Mesothelial cell of epicardium (in vitro differentiated cells): ENCODE measurements at regions not wholly inside any gene's neighbourhood (a gene's known extent, or its start where the extent isn't known, plus 50 kb on each side); places are given as distances from the start of the nearest gene placed in this dataset.

ENCODE experiments used
- DNase-seq, 2 experiments: peaks; one replicate each; pipeline ENCODE4 v3.0.0; 2021; ENCODE audit warnings: low spot score in 2 of 2; ENCODE audit not compliant: unreplicated experiment in 2 of 2
- H3K27ac Mint-ChIP-seq: 2 replicates; pipeline ENCODE4 v1.8.0; 2021; ENCODE audit warnings: mixed read lengths
- H3K27me3 Mint-ChIP-seq: 2 replicates; pipeline ENCODE4 v1.8.0; 2021; ENCODE audit warnings: low read depth, mixed read lengths
- H3K36me3 Mint-ChIP-seq: 2 replicates; pipeline ENCODE4 v1.8.0; 2021; ENCODE audit warnings: mixed read lengths
- H3K4me1 Mint-ChIP-seq: 2 replicates; pipeline ENCODE4 v1.8.0; 2021; ENCODE audit warnings: mixed read lengths
- H3K4me3 Mint-ChIP-seq: 2 replicates; pipeline ENCODE4 v1.8.0; 2021; ENCODE audit warnings: mild to moderate bottlenecking, moderate library complexity, mixed read lengths
- H3K9me3 Mint-ChIP-seq: 2 replicates; pipeline ENCODE4 v1.8.0; 2021; ENCODE audit warnings: mixed read lengths
- CTCF ChIP-seq: fragments of 200-600 bp; sonication (generic); IDR thresholded peaks from one replicate; pipeline ENCODE4 v1.5.0; 2021; ENCODE audit warnings: antibody characterized with exemption; ENCODE audit not compliant: unreplicated experiment

- no peaks in the 10 kb centered on the region for H3K27me3 Mint-ChIP-seq
- no peak overlapping the region for H3K27ac Mint-ChIP-seq
- H3K4me3 Mint-ChIP-seq, result no peak overlapping the region
- DNase-seq, result no peak
- peaks cover 8% of the 10 kb centered on the region for H3K9me3 Mint-ChIP-seq
- no peaks in the 10 kb centered on the region for H3K4me1 Mint-ChIP-seq
- no peak for TF ChIP-seq CTCF
- no peaks in the 10 kb centered on the region for H3K36me3 Mint-ChIP-seq
Measured at GRCh38 chr4:14329228-14329627, 673.1 kb upstream of the CPEB2 start.

GRCh38 chr4:14333616-14334015, 668.7 kb upstream of the CPEB2 start:
- Mint-ChIP-seq H3K4me3 (no peak overlapping the region), H3K27ac (no peak overlapping the region), H3K4me1 (no peaks in the 10 kb centered on the region), H3K27me3 (no peaks in the 10 kb centered on the region), H3K9me3 (peaks cover 8% of the 10 kb centered on the region), H3K36me3 (no peaks in the 10 kb centered on the region)
- DNase-seq, result no peak
- TF ChIP-seq CTCF, result no peak

- no peaks in the 10 kb centered on the region for H3K4me1 Mint-ChIP-seq
Measured at GRCh38 chr4:14334166-14334565, 668.1 kb upstream of the CPEB2 start.

GRCh38 chr4:14335872-14336271, 666.4 kb upstream of the CPEB2 start:
- H3K27me3 Mint-ChIP-seq, result peaks cover 17% of the 10 kb centered on the region
- no peaks in the 10 kb centered on the region for H3K36me3 Mint-ChIP-seq
- no peaks in the 10 kb centered on the region for H3K4me1 Mint-ChIP-seq
- no peak overlapping the region for H3K4me3 Mint-ChIP-seq
- peaks cover 8% of the 10 kb centered on the region for H3K9me3 Mint-ChIP-seq
- no peak for DNase-seq
- no peak for TF ChIP-seq CTCF
- H3K27ac Mint-ChIP-seq, result no peak overlapping the region

More at GRCh38 chr4:14334166-14334565, 668.1 kb upstream of the CPEB2 start:
- Mint-ChIP-seq H3K36me3 (no peaks in the 10 kb centered on the region), H3K4me3 (no peak overlapping the region), H3K27ac (no peak overlapping the region), H3K27me3 (peaks cover 5% of the 10 kb centered on the region), H3K9me3 (peaks cover 8% of the 10 kb centered on the region)
- TF ChIP-seq CTCF, result no peak
- no peak for DNase-seq

- Mint-ChIP-seq H3K4me1 (no peaks in the 10 kb centered on the region), H3K4me3 (no peak overlapping the region), H3K9me3 (peaks cover 8% of the 10 kb centered on the region), H3K36me3 (no peaks in the 10 kb centered on the region), H3K27ac (no peak overlapping the region), H3K27me3 (peaks cover 17% of the 10 kb centered on the region)
- DNase-seq, result no peak
- no peak for TF ChIP-seq CTCF
Measured at GRCh38 chr4:14336656-14337055, 665.6 kb upstream of the CPEB2 start.
